ENCODE measurements at regions not wholly inside any gene's neighbourhood (a gene's known extent, or its start where the extent isn't known, plus 50 kb on each side); places are given as distances from the start of the nearest gene placed in this dataset.

DNA sequence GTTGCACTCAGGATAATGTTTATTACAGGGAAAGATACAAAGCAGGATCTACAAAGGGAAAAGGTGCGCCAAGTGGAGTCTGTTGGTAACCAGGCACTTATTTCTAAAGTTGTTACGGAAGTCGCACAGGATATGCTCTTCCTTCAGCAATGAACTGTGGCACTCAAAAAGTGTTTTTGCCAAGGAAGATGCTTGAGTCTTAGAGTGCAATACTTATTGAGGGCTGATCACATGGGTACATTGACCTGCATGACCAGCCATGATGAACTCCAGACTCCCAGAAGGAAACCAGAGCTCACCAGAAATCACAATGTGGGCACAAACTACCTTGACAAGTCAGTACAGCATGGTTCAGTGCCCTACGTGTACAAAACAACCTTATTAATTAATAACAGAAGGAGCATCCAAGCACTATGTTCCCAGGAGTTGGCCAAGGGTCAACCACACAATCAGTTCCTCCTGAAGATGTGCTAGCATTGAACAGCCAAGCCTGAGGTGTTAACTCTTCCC lies 270.7 kb upstream of the TFAP2D start:
- DNase-seq (ENCODE audit: low read depth, low spot score): no peak
- H3K4me3 ChIP-seq (ENCODE audit: low read length): no peak overlapping the region

DNA sequence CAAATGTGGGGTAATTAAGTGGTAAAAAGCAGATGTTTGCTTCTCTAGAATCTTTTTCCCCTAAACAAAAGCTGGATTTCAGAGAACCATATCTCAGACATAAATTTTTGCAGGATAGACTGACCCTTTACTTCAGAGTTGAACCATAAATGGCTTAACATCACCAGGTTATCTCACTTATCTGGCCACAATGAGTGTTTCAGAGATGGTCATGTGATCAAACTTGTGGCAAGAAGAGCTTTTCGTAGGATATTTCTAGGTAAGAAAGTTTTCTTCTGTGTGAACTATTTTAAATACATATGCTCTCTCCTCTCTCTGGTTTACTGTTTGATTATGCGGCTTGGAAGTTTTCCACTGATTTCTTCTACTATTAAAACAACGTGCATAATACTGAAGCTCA lies 270.2 kb upstream of the TFAP2D start:
- no peak overlapping the region for H3K4me3 ChIP-seq (ENCODE audit: low read length)
- DNase-seq (ENCODE audit: low read depth, low spot score): no peak

DNA sequence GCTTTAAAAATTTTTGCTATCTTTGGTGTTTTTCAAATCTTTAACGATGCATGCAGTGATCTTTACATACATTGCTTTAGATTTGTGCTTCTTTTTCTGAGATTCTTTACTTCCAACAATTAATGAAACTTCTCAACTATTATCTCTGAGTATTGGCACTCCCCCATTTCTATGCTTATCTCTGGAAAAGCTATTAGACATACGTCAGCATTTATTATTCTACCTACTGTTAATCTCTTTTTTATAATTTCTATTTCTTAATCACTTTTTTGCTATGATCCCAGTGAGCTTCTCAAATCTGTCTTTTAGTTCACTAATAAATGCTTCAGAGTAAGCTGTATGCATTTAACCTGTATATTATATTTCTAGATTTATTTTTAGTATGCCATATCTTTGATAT lies 264.2 kb upstream of the TFAP2D start:
- no peak for DNase-seq (ENCODE audit: low read depth, low spot score)
- H3K4me3 ChIP-seq (ENCODE audit: low read length): no peak overlapping the region

DNA sequence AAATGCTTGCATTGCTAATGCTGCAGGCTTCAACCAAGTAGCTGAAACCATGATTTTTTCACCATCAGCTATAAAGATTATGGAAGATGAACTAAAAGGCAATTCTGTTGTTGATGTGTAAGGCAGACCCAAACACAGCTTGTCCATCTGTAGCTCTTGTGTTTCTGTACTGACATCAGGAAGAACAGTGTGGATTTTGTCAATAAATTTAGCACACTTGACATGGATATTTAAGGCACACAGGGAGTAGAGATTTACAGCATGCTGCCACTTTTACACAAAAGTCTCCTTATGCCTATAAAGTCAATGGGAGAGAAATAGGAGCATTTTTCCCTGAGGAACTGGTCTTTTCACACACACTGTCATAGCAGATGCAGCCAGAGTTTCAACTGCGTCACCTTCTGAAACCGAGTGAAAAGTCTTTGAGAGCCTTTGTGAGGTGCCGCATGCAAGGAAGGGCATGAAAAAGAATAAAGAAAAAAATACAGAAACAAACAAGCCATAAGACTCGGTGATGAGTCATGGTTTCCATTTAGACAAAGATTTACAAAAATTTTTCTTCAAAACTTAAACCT lies 261.4 kb upstream of the TFAP2D start:
- H3K4me3 ChIP-seq (ENCODE audit: low read length): no peak overlapping the region
- no peak for DNase-seq (ENCODE audit: low read depth, low spot score)

DNA sequence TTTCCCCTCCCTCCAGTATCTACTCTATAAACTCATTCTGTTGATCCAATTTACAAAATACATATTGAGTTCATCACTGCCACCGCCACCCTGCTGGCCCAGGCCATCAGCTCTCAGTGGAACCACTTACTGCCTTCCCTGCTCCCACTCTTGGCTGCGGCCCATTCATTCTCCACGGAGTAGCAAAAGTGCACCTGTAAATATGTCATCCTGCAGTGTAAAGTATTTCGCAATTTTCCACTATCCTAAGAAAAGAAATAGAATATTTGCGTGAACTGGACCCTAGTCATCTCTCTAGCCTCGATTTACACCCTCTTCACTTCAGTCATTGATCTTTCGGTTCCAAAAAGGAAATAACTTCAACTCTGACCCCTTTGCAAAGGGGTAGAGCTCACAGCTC lies 258.3 kb upstream of the TFAP2D start:
- DNase-seq (ENCODE audit: low read depth, low spot score): no peak

DNA sequence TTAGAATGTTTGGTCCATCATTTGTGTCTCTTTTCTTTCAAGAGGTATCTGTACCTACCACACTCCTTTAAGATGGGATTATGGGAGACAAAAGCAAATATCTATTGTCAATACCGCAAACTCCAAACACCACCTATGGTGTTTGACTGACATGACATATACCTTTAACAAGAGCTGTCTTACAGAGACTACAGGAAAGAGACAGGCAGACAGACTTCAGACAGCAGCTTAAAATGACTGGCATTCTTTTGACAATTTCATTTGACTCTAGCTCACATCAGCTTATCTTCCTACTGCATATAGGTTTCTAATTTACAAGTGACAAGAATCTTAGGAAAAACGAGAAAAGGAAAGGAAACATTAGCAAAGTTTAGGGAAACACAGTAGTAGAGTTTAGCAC lies 256.0 kb upstream of the TFAP2D start:
- no peak overlapping the region for H3K4me3 ChIP-seq (ENCODE audit: low read length)
- DNase-seq (ENCODE audit: low read depth, low spot score): no peak

More for the DNA sequence above, 258.3 kb upstream of the TFAP2D start:
- no peak overlapping the region for H3K4me3 ChIP-seq (ENCODE audit: low read length)

DNA sequence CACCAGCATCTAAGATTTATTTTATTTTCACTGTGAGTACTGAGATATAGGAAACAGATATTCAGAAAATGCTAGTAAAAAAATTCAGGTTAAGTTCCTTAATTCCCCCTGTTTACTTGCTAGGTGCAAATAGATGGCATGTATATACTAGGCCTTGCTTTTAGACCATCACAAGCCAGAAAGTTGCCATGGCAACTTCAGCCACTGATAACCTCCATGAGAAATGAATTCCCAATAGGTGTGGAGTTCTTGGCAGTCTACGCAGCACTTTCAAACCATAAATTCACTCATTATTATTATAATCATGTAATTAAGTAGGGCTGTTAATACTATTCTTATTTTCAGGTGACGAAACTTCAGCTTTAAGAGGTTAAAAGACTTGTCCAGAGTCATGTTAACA lies 251.6 kb upstream of the TFAP2D start:
- DNase-seq (ENCODE audit: low read depth, low spot score): no peak
- H3K4me3 ChIP-seq (ENCODE audit: low read length): no peak overlapping the region

DNA sequence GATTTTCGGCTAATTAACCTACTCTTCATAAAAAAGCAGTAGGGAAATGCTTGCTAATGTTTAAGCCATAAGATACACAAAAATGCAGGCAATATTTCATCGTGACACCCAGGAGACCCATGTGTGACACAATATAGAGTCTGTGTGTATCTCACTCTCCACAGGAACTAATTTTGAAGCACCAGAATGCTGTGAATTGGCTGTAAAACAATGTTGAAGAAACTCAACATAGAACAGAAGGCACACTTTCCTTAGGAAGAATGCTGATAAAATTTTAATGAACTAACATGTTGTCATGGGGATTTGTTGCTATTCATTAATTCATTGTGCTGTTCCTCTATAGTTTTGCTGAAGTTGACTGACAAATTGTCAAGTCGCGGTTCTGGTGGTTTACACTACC lies 249.4 kb upstream of the TFAP2D start:
- H3K4me3 ChIP-seq (ENCODE audit: low read length): no peak overlapping the region
- no peak for DNase-seq (ENCODE audit: low read depth, low spot score)

DNA sequence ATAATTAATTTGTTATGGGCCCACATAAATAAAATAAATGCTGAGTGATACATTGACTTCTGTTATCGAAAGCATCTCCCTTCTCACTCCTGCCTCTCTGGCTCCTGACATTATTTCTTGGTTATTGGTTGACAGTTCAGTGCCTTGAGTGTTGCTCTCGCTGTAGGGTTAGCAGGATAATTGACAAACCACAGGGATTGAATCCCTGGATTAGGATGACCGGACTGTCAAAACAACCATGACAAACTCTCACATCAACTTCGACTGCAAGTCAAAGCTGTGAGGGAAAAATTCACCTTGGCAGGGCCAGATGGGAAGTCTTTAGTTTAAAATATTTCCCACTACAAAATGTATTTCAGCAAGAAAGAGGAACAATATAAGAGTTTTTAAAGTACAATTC lies 245.4 kb upstream of the TFAP2D start:
- no peak for DNase-seq (ENCODE audit: low read depth, low spot score)
- H3K4me3 ChIP-seq (ENCODE audit: low read length): no peak overlapping the region

DNA sequence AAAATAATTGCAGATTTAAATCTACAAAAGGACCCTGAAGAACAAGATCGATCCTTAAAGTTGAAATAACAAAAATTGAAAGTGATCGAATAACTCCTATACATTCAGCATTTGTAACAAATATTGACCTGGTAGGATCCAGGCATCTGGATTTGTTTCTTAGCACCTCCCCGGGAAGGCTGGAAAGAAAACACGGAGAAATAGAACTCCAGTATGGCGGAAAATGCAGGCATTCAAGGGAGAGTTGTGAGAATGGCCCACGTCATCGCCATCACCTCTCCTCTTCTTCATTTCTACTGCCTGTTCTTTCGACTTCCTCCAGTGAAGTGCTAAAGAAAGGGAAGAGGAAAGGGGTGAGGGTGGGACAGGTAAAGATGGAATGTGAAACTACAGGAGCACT lies 242.3 kb upstream of the TFAP2D start:
- no peak for DNase-seq (ENCODE audit: low read depth, low spot score)

DNA sequence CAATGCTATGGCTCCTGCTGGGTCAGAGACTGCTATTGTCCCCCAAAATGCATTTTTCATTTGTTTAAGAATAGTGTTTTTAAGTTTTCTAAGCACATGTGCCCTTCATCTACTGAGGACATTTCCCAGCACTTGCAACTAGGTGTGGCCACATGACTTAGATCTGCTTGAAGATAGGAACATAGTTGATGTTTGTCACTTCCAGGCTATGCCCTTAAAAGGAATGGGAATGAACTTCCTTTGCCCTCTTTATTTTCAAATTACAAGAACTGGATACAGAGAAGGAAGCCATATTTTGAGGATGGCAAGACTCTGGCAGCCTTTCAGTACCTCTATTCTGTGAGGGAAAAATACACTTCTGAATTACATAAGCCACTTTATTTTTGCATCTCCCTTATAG lies 203.0 kb upstream of the TFAP2D start:
- no peak overlapping the region for H3K4me3 ChIP-seq (ENCODE audit: low read length)
- no peak for DNase-seq (ENCODE audit: low read depth, low spot score)

More for the DNA sequence above, 242.3 kb upstream of the TFAP2D start:
- no peak overlapping the region for H3K4me3 ChIP-seq (ENCODE audit: low read length)

DNA sequence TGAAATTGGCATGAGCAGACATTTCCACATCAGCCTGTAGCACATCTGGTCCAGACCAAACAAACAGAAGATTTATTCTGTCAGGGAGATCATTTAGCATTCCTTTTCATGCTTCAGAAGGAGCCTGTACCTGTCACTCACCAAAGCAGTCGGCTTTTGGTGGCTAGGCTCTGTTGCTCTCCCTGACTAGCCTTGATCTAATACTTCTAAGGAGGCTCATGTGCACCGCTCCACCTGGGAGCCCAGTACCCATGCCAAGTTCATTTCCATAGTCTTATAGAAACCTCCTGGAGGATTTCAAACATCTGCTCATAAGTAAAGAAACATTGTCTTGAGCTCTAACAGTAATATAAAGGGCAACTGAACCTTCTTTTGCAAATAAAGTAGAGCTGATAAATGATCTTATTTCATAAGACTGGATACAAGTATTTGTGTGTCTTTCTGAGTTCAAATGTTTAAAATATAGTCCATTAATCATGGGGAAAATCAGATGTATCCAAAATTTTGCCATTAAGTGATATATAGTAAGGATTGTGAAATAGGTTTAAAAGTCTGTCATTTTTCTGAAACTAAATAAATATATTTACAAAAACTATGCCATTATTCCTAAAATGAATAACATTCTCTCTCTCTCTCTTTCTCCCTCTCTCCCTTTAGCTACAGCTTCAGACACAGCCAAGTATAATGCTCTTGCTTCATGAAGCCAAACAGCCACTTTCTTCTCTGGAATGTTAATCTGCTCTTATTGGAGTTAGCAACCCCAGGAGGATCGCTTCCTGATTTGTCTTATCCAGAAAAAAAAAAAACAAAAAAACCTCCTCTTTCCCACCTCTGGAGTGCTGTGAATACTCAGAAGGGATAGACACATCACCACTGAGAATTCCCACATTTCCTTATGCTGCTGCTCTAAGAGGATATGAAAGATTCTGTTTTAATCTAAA lies 192.7 kb upstream of the TFAP2D start:
- H3K4me3 ChIP-seq (ENCODE audit: low read length): no peak overlapping the region
- no peak for DNase-seq (ENCODE audit: low read depth, low spot score)

DNA sequence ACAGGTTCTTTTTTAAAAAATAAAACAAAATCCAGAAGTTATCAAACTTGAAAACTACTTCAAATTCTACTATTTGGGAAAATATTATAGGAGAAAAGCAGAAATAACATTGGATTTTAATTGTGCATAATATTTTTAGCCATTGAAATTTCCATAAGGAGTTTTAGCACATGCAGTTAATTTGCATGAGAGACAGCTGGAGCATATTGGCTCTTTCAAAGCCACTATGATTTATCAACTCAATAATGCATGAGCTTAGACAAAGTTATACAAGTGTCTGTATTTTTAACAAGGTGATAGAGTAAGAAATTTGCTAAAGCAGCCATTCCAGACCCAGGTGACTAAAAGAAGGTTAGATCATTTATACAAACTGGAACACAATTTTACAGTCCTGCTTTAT lies 189.0 kb upstream of the TFAP2D start:
- no peak for DNase-seq (ENCODE audit: low read depth, low spot score)
- H3K4me3 ChIP-seq (ENCODE audit: low read length): no peak overlapping the region

DNA sequence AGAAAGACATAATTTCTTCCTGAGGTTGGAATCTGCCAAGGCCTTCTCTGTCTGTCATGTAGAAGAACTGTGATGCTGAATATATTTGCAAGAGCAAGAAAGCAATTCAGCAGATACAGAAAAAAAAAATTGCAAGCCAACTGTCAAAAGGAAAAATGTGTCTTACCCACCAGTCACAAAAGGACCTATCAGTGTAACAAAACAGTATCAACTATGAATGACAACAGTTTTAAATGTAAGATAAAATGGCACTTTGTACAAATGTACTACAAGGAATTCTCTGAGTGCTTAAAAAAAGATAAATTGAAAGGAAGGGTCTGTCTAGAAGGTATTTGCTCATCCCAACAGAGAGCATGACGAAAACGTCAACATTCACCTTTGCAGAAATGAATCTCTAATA lies 185.3 kb upstream of the TFAP2D start:
- DNase-seq (ENCODE audit: low read depth, low spot score): no peak
- H3K4me3 ChIP-seq (ENCODE audit: low read length): no peak overlapping the region

DNA sequence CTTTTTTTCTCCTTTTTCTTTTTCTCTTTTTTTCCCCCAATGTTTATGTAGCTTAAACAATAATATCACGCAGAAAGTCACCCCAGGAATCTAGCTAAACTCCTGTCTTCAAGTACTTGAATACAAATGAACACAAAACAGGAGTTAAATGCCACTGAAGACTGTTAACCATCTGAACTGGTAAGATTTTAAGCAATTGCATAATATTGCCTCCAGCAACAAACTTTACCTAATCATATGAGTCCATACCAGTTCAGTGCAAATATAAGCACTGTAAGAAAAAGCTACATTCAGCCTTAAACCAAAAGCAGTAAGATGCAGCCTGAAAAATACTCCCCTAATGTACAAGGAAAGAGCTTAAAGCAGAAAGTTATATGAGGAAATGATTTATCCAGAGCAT lies 173.9 kb upstream of the TFAP2D start:
- DNase-seq (ENCODE audit: low read depth, low spot score): no peak

DNA sequence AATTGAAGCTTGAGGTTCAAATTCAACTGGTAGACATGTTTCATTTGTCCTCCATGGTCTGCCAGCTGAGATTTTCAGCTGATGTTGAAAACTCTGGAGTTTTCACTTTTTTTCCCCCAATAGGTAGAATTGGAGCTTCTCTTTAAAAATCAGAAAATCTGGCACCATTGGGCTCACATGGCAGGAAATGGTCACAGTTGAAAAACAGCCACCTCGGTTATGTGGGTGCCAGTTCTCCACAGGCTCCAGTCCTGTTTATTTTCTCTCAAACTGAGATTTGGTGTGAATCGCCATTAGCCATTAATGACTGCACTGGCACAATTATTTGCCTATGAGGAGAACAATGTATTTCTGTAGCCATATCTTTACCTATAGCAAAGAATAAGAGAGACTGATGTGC lies 171.4 kb upstream of the TFAP2D start:
- H3K4me3 ChIP-seq (ENCODE audit: low read length): no peak overlapping the region

More for the DNA sequence above, 173.9 kb upstream of the TFAP2D start:
- no peak overlapping the region for H3K4me3 ChIP-seq (ENCODE audit: low read length)

DNA sequence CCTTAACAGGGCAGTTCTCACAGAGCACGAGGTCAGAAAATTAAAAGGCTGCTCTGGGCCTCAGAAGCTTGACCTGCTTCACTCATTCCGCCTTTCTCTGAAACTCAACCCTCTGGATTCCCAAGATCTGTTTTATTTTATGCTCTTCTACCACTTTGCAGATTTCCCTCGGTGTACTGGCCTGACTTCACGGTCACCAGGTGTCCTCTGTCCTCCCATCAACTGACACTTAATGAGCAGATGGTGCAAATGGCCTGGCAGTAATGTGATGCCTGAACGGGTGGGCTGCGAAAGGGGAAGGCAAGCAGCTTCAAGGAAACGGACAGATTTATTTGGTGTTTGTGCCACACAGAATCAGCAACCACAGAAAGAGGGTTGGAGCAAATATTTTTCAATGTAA lies 169.7 kb upstream of the TFAP2D start:
- DNase-seq (ENCODE audit: low read depth, low spot score): no peak
- no peak overlapping the region for H3K4me3 ChIP-seq (ENCODE audit: low read length)

More for the DNA sequence above, 171.4 kb upstream of the TFAP2D start:
- DNase-seq (ENCODE audit: low read depth, low spot score): no peak

DNA sequence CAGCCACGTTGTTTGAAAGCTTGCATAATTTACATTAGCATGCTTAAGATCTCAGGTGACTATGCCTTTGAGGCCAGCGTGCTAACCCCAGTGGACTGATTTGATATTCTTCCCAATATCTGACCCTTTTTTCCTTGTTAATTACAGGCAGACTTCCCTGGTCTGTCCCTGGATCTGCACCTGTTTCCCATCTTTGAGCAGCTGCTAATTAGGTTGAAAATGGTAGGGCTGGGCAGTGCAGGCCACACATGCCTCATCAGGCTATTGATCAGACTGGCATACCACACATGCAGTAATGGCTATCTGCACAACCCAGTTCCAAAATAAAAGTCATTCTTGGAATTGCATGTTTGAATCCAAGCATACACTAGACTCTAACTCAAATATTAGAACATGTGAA lies 164.3 kb upstream of the TFAP2D start:
- no peak for DNase-seq (ENCODE audit: low read depth, low spot score)
- no peak overlapping the region for H3K4me3 ChIP-seq (ENCODE audit: low read length)

DNA sequence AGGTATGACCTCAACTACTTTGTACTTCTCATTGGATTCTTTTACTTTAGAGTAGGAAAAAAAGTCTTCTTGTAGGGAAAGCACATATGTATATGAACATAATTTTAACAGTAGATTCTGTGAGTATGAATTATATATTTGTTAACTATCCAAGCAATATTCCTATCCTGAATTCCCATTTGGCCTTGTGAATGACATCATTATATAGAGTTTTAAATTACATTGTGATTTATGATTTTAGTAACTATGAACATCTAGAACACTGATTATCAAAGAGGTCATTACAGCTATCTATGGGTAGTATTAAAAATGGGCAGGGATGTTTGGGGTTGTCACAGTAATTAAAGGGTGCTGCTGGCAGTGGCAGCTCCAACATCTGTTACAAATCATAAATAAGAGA lies 163.9 kb upstream of the TFAP2D start:
- DNase-seq (ENCODE audit: low read depth, low spot score): no peak
- no peak overlapping the region for H3K4me3 ChIP-seq (ENCODE audit: low read length)

DNA sequence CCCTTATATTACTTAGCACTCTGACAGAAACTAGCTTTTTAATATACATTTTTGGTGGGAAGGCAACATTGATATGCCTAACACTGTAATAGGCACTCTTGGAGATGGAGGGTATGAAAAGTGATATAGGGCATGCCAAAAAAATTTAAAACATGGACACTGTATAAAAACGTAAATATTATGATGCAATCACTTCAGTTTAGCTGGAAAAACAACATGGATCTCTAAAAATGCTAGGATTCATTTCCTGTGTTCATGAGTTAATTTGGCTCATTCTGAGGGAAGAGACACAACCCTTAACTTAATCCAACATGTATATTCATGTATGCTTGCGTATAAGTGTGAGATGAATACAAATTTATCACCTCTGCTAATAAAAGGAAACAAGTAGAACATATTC lies 157.3 kb upstream of the TFAP2D start:
- no peak for DNase-seq (ENCODE audit: low read depth, low spot score)
- no peak overlapping the region for H3K4me3 ChIP-seq (ENCODE audit: low read length)

DNA sequence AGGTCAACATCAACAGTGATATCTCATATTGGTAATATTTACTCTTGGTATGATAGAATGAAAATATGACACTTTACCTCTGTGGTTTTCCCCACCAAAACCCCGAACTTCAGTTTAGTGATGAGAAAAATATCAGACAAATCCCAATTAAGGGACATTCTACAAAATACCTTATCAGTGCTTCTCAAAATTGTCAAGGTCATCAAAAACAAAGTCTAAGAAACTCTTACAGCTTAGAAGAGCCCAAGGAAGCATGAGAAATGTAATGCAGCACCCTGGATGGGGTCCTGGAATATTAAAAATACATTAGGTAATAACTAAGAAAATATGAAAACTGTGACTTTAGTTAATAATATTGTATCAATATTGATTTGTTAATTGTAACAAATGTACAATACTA lies 148.3 kb upstream of the TFAP2D start:
- H3K4me3 ChIP-seq (ENCODE audit: low read length): no peak overlapping the region
- no peak for DNase-seq (ENCODE audit: low read depth, low spot score)

Data from Jurkat, Clone E6-1 (cell line).